ENCODE measurements at regions not wholly inside any gene's neighbourhood (a gene's known extent, or its start where the extent isn't known, plus 50 kb on each side); places are given as distances from the start of the nearest gene placed in this dataset.
A peak's percentile ranks its signal among the peaks of the same experiment; 100 is the strongest.

- no peak for TF ChIP-seq CTCF (IDR thresholded peaks at IDR 0.05; ENCODE audit: low read depth, low read length)
- no peak overlapping the region for H3K4me3 ChIP-seq (ENCODE audit: low read depth, low read length)
Observed at GRCh38 chr2:53423465-53423864, 344.1 kb upstream of the CHAC2 start.

GRCh38 chr2:53422979-53423378 is 344.6 kb upstream of the CHAC2 start:
- peak; percentile 38; the same call in 1 of the 2 replicates for TF ChIP-seq CTCF (IDR thresholded peaks at IDR 0.05; ENCODE audit: low read depth, low read length)
- no peak overlapping the region for H3K4me3 ChIP-seq (ENCODE audit: low read depth, low read length)

GRCh38 chr2:53417385-53417784 is 350.2 kb upstream of the CHAC2 start:
- no peak overlapping the region for H3K4me3 ChIP-seq (ENCODE audit: low read depth, low read length)
- no peak for TF ChIP-seq CTCF (IDR thresholded peaks at IDR 0.05; ENCODE audit: low read depth, low read length)

GRCh38 chr2:53407363-53408080 is 360.1 kb upstream of the CHAC2 start:
- no peak for TF ChIP-seq CTCF (IDR thresholded peaks at IDR 0.05; ENCODE audit: low read depth, low read length)
- H3K4me3 ChIP-seq (ENCODE audit: low read depth, low read length): no peak overlapping the region

GRCh38 chr2:53403792-53404413 is 363.7 kb upstream of the CHAC2 start:
- no peak overlapping the region for H3K4me3 ChIP-seq (ENCODE audit: low read depth, low read length)
- TF ChIP-seq CTCF (IDR thresholded peaks at IDR 0.05; ENCODE audit: low read depth, low read length): no peak

- TF ChIP-seq CTCF (IDR thresholded peaks at IDR 0.05; ENCODE audit: low read depth, low read length): no peak
- H3K4me3 ChIP-seq (ENCODE audit: low read depth, low read length): no peak overlapping the region
Observed at GRCh38 chr2:53397085-53397484, 370.5 kb upstream of the CHAC2 start.

GRCh38 chr2:53381271-53381670 is 386.3 kb upstream of the CHAC2 start:
- no peak overlapping the region for H3K4me3 ChIP-seq (ENCODE audit: low read depth, low read length)
- TF ChIP-seq CTCF (IDR thresholded peaks at IDR 0.05; ENCODE audit: low read depth, low read length): no peak
